Small intestine (tissue), 7 donors: ENCODE measurements at regions not wholly inside any gene's neighbourhood (a gene's known extent, or its start where the extent isn't known, plus 50 kb on each side); places are given as distances from the start of the nearest gene placed in this dataset.

Experiments
- DNase-seq, 2 donors: peaks; one replicate each; pipeline versions ENCODE4 v3.0.0 to v3.0.0-alpha.2; 2013
- FAIRE-seq: peaks from 2 replicates; lab custom pipeline; 2012; peaks lifted over from hg19 to GRCh38; lab: Jason Lieb, UNC
- H3K27ac ChIP-seq, 3 donors: one replicate each; pipeline ENCODE4 v1.5.1; 2013; ENCODE audit warnings: low read length in 2 of 3, mild to moderate bottlenecking in 2 of 3, control low read depth in 1 of 3, inconsistent platforms in 1 of 3, low read depth in 1 of 3, moderate library complexity in 1 of 3
- H3K27me3 ChIP-seq, 3 donors: one replicate each; pipeline ENCODE4 v1.6.1; 2013; ENCODE audit warnings: low read length in 3 of 3, inconsistent platforms in 1 of 3; ENCODE audit not compliant: control insufficient read depth in 3 of 3, insufficient read depth in 3 of 3
- H3K36me3 ChIP-seq, 3 donors: one replicate each; pipeline ENCODE4 v1.6.1; 2013; ENCODE audit warnings: low read length in 3 of 3, inconsistent platforms in 1 of 3, low read depth in 1 of 3, mild to moderate bottlenecking in 1 of 3, moderate library complexity in 1 of 3; ENCODE audit not compliant: control insufficient read depth in 3 of 3, insufficient read depth in 2 of 3
- H3K4me1 ChIP-seq, 3 donors: one replicate each; pipeline ENCODE4 v1.6.1; 2013; ENCODE audit warnings: low read length in 2 of 3, inconsistent platforms in 1 of 3, low read depth in 1 of 3, mild to moderate bottlenecking in 1 of 3, moderate library complexity in 1 of 3; ENCODE audit not compliant: control insufficient read depth in 3 of 3, insufficient read depth in 2 of 3
- H3K4me3 ChIP-seq, 3 donors: one replicate each; pipeline ENCODE4 v1.5.1; 2013; ENCODE audit warnings: low read length in 3 of 3, control low read depth in 1 of 3, inconsistent platforms in 1 of 3, low read depth in 1 of 3, mild to moderate bottlenecking in 1 of 3, moderate library complexity in 1 of 3
- H3K9me3 ChIP-seq, 2 donors: one replicate each; pipeline ENCODE4 v1.6.1; 2013; ENCODE audit warnings: low read depth in 1 of 2, low read length in 1 of 2; ENCODE audit not compliant: control insufficient read depth in 2 of 2, insufficient read depth in 1 of 2
- WGBS, 3 donors: extraction: QIAGEN DNeasy Blood & Tissue Kit; methylation state at CpG; one replicate each; pipeline ENCODE4 v1.1.7; 2013; 5-methylcytosine and 5-hydroxymethylcytosine counted together
- donor health status: healthy with polysubstance abuse.
- donor health status: control.
- donor health status: control.
- donor health status: Bipolar disorder and iron deficiency.
- donor health status: healthy.

DNA sequence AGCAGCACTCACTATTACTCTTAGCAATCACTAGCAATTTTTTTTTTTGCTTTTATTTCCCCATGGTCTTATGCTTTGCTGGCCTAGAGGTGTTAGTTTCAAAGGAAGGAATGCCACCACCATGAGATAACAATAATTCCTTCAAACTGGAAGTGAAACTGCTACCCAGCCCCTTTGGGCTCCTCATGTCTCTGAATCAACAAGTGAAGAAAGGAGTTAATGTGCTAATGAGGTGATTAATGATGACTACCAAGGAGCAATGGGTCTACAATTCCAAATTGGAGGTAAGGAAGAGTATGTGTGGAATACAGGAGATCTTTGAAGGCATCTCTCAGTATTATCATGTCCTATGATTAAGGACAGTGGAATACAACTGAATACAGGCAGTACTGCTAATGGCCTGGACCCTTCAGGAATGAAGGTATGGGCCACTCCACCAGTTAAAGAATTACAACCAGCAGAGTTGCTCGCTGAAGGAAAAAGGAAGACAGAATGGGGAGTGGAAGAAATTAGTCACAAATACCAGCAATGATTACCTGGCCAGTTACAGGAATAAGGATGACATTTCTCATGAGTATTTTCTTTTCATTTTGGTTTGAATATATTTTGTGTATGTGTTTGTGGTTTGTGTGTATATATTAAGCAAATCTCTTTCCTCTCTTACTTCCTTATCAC, 652.9 kb downstream of the ADGRL2 start:
- no peaks in the 10 kb centered on the region for H3K27me3 ChIP-seq
- no peaks in the 10 kb centered on the region for H3K36me3 ChIP-seq
- DNase-seq (no peak), FAIRE-seq (no peak)
- H3K9me3 ChIP-seq, result peaks cover 0 to 9% of the 10 kb centered on the region in 2 donors
- no peak overlapping the region for H3K4me3 ChIP-seq
- WGBS, 3 donors, result 55 to 93% (median 61%) methylated on average over 1 of the region's 1 CpG
- no peak overlapping the region for H3K27ac ChIP-seq
- no peaks in the 10 kb centered on the region for H3K4me1 ChIP-seq

GRCh38 chr1:82452096-82452495, 651.4 kb downstream of the ADGRL2 start:
- no peak overlapping the region for H3K4me3 ChIP-seq
- no peaks in the 10 kb centered on the region for H3K4me1 ChIP-seq
- H3K9me3 ChIP-seq, result peaks cover 0 to 9% of the 10 kb centered on the region in 2 donors
- H3K27me3 ChIP-seq, result no peaks in the 10 kb centered on the region
- no peak overlapping the region for H3K27ac ChIP-seq
- FAIRE-seq, result no peak
- H3K36me3 ChIP-seq, result no peaks in the 10 kb centered on the region
- DNase-seq, result no peak

GRCh38 chr1:82451191-82451590, 650.5 kb downstream of the ADGRL2 start:
- Histone ChIP-seq H3K9me3 (peaks cover 0 to 9% of the 10 kb centered on the region in 2 donors), H3K27ac (no peak overlapping the region), H3K36me3 (no peaks in the 10 kb centered on the region), H3K27me3 (no peaks in the 10 kb centered on the region), H3K4me3 (no peak overlapping the region), H3K4me1 (no peaks in the 10 kb centered on the region)
- WGBS, 3 donors, result 89 to 100% (median 94%) methylated on average over 2 of the region's 2 CpGs
- no peak for FAIRE-seq
- no peak for DNase-seq

GRCh38 chr1:82449506-82450057, 648.8 kb downstream of the ADGRL2 start:
- Histone ChIP-seq H3K27me3 (no peaks in the 10 kb centered on the region), H3K4me1 (no peaks in the 10 kb centered on the region), H3K9me3 (peaks cover 0 to 9% of the 10 kb centered on the region in 2 donors), H3K27ac (no peak overlapping the region), H3K36me3 (no peaks in the 10 kb centered on the region), H3K4me3 (no peak overlapping the region)
- FAIRE-seq (no peak), DNase-seq (no peak)
- WGBS, 3 donors, result 64 to 79% (median 72%) methylated on average over 4 of the region's 4 CpGs

DNA sequence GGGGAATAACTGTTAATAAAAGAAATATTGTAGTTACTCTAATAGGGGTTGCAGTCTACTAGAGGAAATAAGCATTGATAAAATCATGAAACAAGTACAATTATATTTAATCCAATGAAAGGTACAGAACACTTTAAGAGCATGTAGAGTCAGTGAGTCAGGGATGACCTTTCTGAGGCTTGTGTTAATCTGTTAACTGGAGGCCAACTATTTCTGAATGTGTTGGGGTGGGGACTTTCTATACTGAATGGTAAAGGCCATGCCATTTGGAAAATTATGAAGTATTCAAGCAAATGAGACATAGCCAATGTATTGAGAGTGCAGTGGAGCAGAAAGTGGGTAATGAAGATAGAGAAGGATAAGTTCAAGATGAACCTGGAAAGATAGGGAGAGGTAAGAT, 646.2 kb downstream of the ADGRL2 start:
- Histone ChIP-seq H3K4me3 (no peak overlapping the region), H3K4me1 (no peaks in the 10 kb centered on the region), H3K9me3 (no peaks in the 10 kb centered on the region), H3K36me3 (no peaks in the 10 kb centered on the region), H3K27me3 (no peaks in the 10 kb centered on the region), H3K27ac (no peak overlapping the region)
- FAIRE-seq, result no peak
- DNase-seq, result no peak

- 50 to 54% (median 53%) methylated on average over 2 of the region's 2 CpGs for WGBS, 3 donors
- DNase-seq (no peak), FAIRE-seq (no peak)
- no peak overlapping the region for H3K27ac ChIP-seq
- no peaks in the 10 kb centered on the region for H3K4me1 ChIP-seq
- H3K4me3 ChIP-seq, result no peak overlapping the region
- H3K36me3 ChIP-seq, result no peaks in the 10 kb centered on the region
- no peaks in the 10 kb centered on the region for H3K27me3 ChIP-seq
- H3K9me3 ChIP-seq, result no peaks in the 10 kb centered on the region
Observed at GRCh38 chr1:82446236-82446635, 645.5 kb downstream of the ADGRL2 start.

- Histone ChIP-seq H3K9me3 (no peaks in the 10 kb centered on the region), H3K4me3 (no peak overlapping the region), H3K4me1 (no peaks in the 10 kb centered on the region), H3K27me3 (no peaks in the 10 kb centered on the region), H3K27ac (no peak overlapping the region), H3K36me3 (no peaks in the 10 kb centered on the region)
- FAIRE-seq (no peak), DNase-seq (no peak)
- 76 to 91% (median 90%) methylated on average over 3 of the region's 3 CpGs for WGBS, 3 donors
Observed at GRCh38 chr1:82445827-82446226, 645.1 kb downstream of the ADGRL2 start.

GRCh38 chr1:82445132-82445531, 644.4 kb downstream of the ADGRL2 start:
- FAIRE-seq (no peak), DNase-seq (no peak)
- no peaks in the 10 kb centered on the region for H3K9me3 ChIP-seq
- no peaks in the 10 kb centered on the region for H3K27me3 ChIP-seq
- H3K4me1 ChIP-seq, result no peaks in the 10 kb centered on the region
- H3K36me3 ChIP-seq, result no peaks in the 10 kb centered on the region
- H3K4me3 ChIP-seq, result no peak overlapping the region
- no peak overlapping the region for H3K27ac ChIP-seq
- 79 to 83% (median 83%) methylated on average over 3 of the region's 3 CpGs for WGBS, 3 donors

DNA sequence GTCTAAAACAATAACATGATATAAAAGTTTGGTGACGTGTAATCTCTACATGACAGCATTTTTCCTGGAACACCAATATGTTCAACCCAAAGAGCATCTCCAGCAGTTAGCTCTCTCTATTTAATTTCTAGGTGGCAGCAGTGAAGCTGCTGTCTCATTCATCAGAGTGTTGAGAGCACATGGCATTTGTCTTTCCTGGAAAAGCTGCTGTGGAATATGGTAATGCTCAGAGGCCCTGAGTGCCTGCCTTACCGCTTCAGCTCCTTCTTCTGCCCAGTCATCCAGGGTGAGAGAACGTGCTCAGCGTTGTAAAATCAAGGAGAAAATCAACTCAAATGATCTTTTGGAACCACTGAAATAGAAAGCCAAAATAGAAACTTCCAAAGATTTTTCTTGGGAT, 640.7 kb downstream of the ADGRL2 start:
- no peaks in the 10 kb centered on the region for H3K9me3 ChIP-seq
- 71 to 86% (median 75%) methylated on average over 4 of the region's 4 CpGs for WGBS, 3 donors
- FAIRE-seq, result no peak

More for the DNA sequence above, 640.7 kb downstream of the ADGRL2 start:
- no peak for DNase-seq
- Histone ChIP-seq H3K36me3 (no peaks in the 10 kb centered on the region), H3K4me3 (no peak overlapping the region), H3K27me3 (no peaks in the 10 kb centered on the region), H3K27ac (no peak overlapping the region), H3K4me1 (no peaks in the 10 kb centered on the region)
